Astrocyte (in vitro differentiated cells and primary cell): ENCODE measurements at regions not wholly inside any gene's neighbourhood (a gene's known extent, or its start where the extent isn't known, plus 50 kb on each side); places are given as distances from the start of the nearest gene placed in this dataset.
A peak's percentile ranks its signal among the peaks of the same experiment; 100 is the strongest.

ENCODE experiments used
- DNase-seq: peaks from one replicate; pipeline ENCODE4 v3.0.0-alpha.2; 2010; ENCODE audit warnings: low read depth
- FAIRE-seq: peaks from 2 replicates; lab custom pipeline; 2011; peaks lifted over from hg19 to GRCh38; lab: Jason Lieb, UNC
- H2AFZ ChIP-seq: 2 replicates; pipeline ENCODE4 v1.6.0; 2012; ENCODE audit warnings: low read depth, low read length, inconsistent platforms
- H3K27ac ChIP-seq: 2 replicates; pipeline ENCODE4 v1.5.1; 2011; ENCODE audit warnings: low read depth, low read length, inconsistent platforms
- H3K27me3 ChIP-seq: 2 replicates; pipeline ENCODE4 v1.6.0; 2011; ENCODE audit warnings: low read length, inconsistent platforms; ENCODE audit not compliant: insufficient read depth
- H3K36me3 ChIP-seq: 2 replicates; pipeline ENCODE4 v1.5.1; 2011; ENCODE audit warnings: low read length, inconsistent platforms; ENCODE audit not compliant: insufficient read depth
- H3K4me1 ChIP-seq: 2 replicates; pipeline ENCODE4 v1.5.1; 2011; ENCODE audit warnings: low read length, inconsistent platforms; ENCODE audit not compliant: insufficient read depth
- H3K4me2 ChIP-seq: 2 replicates; pipeline ENCODE4 v1.6.0; 2012; ENCODE audit warnings: low read length, inconsistent platforms
- H3K4me3 ChIP-seq: 2 replicates; pipeline ENCODE4 v1.5.1; 2011; ENCODE audit warnings: low read depth, mild to moderate bottlenecking, low read length, inconsistent platforms; ENCODE audit not compliant: insufficient read depth
- H3K79me2 ChIP-seq: 2 replicates; pipeline ENCODE4 v1.6.0; 2012; ENCODE audit warnings: mild to moderate bottlenecking, low read length, inconsistent platforms; ENCODE audit not compliant: insufficient read depth
- H3K9ac ChIP-seq: 2 replicates; pipeline ENCODE4 v1.6.0; 2012; ENCODE audit warnings: mild to moderate bottlenecking, low read length, inconsistent platforms
- H3K9me3 ChIP-seq: 2 replicates; pipeline ENCODE4 v1.5.1; 2012; ENCODE audit warnings: low read depth, mild to moderate bottlenecking, low read length, inconsistent platforms; ENCODE audit not compliant: insufficient read depth
- H4K20me1 ChIP-seq: 2 replicates; pipeline ENCODE4 v1.6.0; 2012; ENCODE audit warnings: low read length, inconsistent platforms; ENCODE audit not compliant: insufficient read depth
- H3K27ac Mint-ChIP-seq: one replicate; pipeline ENCODE4 v1.8.0; 2021; ENCODE audit warnings: mild to moderate bottlenecking, mixed read lengths; ENCODE audit not compliant: unreplicated experiment
- H3K27me3 Mint-ChIP-seq: one replicate; pipeline ENCODE4 v1.8.0; 2021; ENCODE audit warnings: low read depth, mixed read lengths; ENCODE audit not compliant: unreplicated experiment
- H3K36me3 Mint-ChIP-seq: one replicate; pipeline ENCODE4 v1.8.0; 2021; ENCODE audit warnings: low read depth, mixed read lengths; ENCODE audit not compliant: unreplicated experiment
- H3K4me1 Mint-ChIP-seq: one replicate; pipeline ENCODE4 v1.8.0; 2021; ENCODE audit warnings: low read depth, mixed read lengths; ENCODE audit not compliant: unreplicated experiment
- H3K4me3 Mint-ChIP-seq: one replicate; pipeline ENCODE4 v1.8.0; 2021; ENCODE audit warnings: mild to moderate bottlenecking, moderate library complexity, mixed read lengths; ENCODE audit not compliant: unreplicated experiment
- H3K9me3 Mint-ChIP-seq: one replicate; pipeline ENCODE4 v1.8.0; 2021; ENCODE audit warnings: mild to moderate bottlenecking, mixed read lengths; ENCODE audit not compliant: unreplicated experiment
- CTCF ChIP-seq: IDR thresholded peaks from 2 replicates; pipeline ENCODE4 v1.5.1; 2011; ENCODE audit warnings: low read depth, mild to moderate bottlenecking, inconsistent platforms, low read length, moderate library complexity; ENCODE audit not compliant: insufficient read depth
- EZH2 ChIP-seq: IDR thresholded peaks from 2 replicates; pipeline ENCODE4 v1.6.1; 2012; ENCODE audit warnings: mild to moderate bottlenecking, low read length, inconsistent platforms; ENCODE audit not compliant: insufficient read depth

- Histone ChIP-seq H3K36me3 (no peaks in the 10 kb centered on the region), H3K9ac (peak overlapping the region; percentile 31), H3K79me2 (no peaks in the 10 kb centered on the region), H3K4me3 (peak overlapping the region; percentile 32), H2AFZ (peak overlapping the region; percentile 62), H3K27ac (no peak overlapping the region), H3K4me1 (peaks cover 9% of the 10 kb centered on the region), H3K9me3 (no peaks in the 10 kb centered on the region), H3K4me2 (peak overlapping the region; percentile 75), H3K27me3 (no peaks in the 10 kb centered on the region), H4K20me1 (no peaks in the 10 kb centered on the region)
- H3K9me3 Mint-ChIP-seq: no peaks in the 10 kb centered on the region
- no peaks in the 10 kb centered on the region for H3K36me3 Mint-ChIP-seq
- TF ChIP-seq EZH2: no peak
- no peak for TF ChIP-seq CTCF
- FAIRE-seq: no peak
- no peak overlapping the region for H3K27ac Mint-ChIP-seq
- DNase-seq: peak; percentile 55
- peaks cover 4% of the 10 kb centered on the region for H3K27me3 Mint-ChIP-seq
- no peak overlapping the region for H3K4me3 Mint-ChIP-seq
- H3K4me1 Mint-ChIP-seq: peaks cover 41% of the 10 kb centered on the region
Measured at GRCh38 chr13:109869312-109870237, 83.2 kb upstream of the IRS2 start.

GRCh38 chr13:109868578-109869311, 82.4 kb upstream of the IRS2 start:
- H2AFZ ChIP-seq: no peak overlapping the region
- no peaks in the 10 kb centered on the region for H3K36me3 ChIP-seq
- H3K4me1 ChIP-seq: peaks cover 5% of the 10 kb centered on the region
- no peaks in the 10 kb centered on the region for H3K9me3 ChIP-seq
- FAIRE-seq (no peak), DNase-seq (no peak)
- H3K27ac ChIP-seq: no peak overlapping the region
- no peaks in the 10 kb centered on the region for H3K27me3 ChIP-seq
- no peak overlapping the region for H3K9ac ChIP-seq
- Mint-ChIP-seq H3K27ac (no peak overlapping the region), H3K36me3 (no peaks in the 10 kb centered on the region), H3K27me3 (no peaks in the 10 kb centered on the region), H3K9me3 (no peaks in the 10 kb centered on the region), H3K4me1 (peaks cover 33% of the 10 kb centered on the region), H3K4me3 (no peak overlapping the region)
- no peak for TF ChIP-seq CTCF
- TF ChIP-seq EZH2: no peak
- H4K20me1 ChIP-seq: no peaks in the 10 kb centered on the region
- no peak overlapping the region for H3K4me3 ChIP-seq
- H3K4me2 ChIP-seq: peak overlapping the region; percentile 75
- H3K79me2 ChIP-seq: no peaks in the 10 kb centered on the region
